DMS153 (cell line): ENCODE measurements at regions not wholly inside any gene's neighbourhood (a gene's known extent, or its start where the extent isn't known, plus 50 kb on each side); places are given as distances from the start of the nearest gene placed in this dataset.

ENCODE experiments used
- DNase-seq: peaks from one replicate; lab custom pipeline; 2025; lab: John Stamatoyannopoulos, UW

DNA sequence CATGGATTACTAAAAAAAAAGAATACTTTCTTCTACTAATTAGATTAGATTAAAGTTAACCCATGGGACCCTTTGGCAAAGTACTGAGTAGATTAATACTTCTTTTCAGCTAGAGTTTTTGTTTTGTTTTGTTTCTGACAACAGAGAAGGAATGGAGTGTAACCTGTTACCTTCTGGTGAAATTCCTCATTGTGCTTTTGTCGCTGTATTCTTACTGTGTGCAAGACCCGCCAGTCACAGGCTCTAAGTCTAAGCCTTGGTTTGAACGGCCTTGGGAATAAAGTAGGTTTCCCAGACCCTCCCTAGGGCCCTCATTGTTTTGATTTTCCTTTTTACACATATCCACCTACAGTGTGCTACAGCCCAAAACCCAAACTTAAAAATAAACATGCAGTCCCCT, 171.1 kb upstream of the IL12A start:
- DNase-seq = no peak

DNA sequence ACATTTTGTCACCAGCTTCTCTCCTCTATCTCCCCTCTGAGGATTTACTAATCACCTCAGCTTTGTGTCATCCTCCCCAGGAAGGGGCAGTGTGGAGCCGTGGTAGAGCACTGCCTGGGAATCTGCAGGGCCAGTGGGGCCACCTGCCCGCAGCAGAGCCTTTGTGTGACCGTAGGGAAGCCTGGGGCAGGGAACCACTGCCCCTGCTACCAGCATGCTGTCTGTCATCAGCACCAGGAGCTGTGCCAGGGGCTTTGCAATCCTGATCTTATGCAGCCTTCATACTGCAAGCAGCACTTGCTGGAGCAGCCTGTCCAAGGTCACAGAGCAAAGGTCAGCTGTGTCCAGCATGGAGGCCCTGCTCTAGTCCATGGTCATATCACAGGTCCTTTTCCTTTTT, 170.2 kb upstream of the IL12A start:
- no peak for DNase-seq

DNA sequence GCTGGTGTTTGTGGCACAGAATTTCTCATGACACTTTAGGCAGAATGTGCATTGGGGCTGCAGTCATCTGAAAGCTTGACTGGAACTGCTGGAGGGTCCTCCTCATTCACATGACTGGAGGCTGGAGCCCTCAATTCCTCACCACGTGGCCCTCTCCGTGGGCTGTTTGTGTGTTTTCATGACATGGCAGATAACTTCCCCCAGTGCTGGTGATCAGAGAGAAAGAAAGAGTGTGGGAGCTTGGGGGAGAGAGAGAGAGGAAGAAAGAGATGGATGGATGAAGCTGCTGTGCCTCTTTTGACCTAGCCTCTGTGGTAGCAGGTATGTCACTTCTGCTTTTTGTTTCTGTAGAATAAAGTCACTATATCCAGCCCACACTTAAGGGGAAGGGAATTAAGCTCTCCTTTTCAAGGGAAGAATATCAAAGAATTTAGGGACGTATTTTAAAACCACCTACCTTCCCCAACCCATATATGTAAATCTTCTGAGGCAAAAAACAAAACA, 169.6 kb upstream of the IL12A start:
- DNase-seq = no peak

DNA sequence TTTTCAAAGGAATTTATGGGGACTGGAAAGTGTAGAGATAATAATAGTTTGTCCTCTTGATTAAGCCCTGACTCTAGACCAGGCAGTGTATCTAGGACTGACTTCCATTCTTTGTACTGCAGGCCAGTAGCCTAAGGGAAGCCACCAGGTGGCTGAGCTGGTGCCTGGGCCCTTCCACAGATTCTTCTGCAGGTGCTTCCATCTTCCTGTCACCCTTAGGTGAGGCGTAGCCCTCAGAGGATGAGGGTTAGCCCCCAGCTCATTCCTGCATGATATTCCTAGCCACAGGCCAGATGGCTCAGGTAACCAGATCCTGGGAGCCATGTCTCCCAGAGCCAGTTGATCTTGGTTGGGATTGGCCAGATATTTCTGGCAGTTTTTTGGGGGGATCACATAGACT, 169.0 kb upstream of the IL12A start:
- DNase-seq = no peak

DNA sequence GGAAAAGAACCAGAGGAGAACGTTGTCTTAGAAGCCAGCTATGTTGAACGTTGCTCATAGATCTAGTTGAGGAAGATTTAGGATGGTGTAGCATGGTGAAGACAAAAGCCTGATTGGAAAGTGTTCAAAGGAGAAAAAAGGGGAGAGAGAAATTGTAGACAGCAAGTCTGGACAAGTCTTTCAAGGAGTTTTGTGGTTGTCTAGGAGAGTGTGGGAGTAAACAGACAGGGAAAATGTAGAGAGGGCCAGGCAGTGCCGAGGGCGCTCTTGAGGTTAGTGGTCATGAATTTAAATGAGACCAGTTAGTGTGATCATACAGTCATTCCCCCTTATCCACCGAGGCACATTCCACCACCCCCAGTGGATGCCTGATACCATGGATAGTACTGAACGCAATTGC, 167.5 kb upstream of the IL12A start:
- DNase-seq = no peak

DNA sequence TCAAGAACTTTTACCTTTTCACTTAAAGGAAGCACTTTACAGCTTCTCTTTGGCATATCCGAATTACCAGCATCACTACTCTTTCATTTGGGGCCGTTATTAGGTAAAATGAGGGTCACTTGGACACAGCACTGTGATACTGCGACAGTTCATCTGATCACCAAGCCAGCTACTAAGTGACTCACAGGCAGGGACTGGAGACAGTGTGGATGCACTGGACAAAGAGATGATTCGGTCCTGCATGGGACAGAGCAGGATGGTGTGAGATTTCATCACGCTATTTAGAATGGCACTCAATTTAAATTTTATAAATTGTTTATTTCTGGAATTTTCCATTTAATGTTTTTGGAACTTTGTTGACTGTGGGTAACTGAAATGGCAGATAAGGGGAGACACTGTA, 166.9 kb upstream of the IL12A start:
- no peak for DNase-seq

DNA sequence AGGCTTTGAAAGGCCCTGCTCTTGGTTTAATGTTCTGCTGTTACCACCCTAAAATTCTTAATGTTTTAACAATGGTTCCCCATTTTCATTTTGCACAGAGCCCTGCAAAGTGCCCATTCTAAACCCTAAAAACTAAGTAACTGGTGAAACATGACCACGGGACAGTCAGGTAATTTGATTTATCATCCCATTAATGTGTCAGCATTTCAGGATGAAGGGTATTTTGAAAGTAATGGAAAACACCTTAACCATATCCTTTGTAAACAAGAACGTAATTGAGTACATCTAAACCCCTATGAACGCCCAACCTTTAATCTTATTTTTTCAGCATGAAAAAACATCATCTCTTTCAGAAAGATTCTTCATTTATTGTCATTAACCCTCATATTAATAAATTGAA, 164.9 kb upstream of the IL12A start:
- DNase-seq = no peak

DNA sequence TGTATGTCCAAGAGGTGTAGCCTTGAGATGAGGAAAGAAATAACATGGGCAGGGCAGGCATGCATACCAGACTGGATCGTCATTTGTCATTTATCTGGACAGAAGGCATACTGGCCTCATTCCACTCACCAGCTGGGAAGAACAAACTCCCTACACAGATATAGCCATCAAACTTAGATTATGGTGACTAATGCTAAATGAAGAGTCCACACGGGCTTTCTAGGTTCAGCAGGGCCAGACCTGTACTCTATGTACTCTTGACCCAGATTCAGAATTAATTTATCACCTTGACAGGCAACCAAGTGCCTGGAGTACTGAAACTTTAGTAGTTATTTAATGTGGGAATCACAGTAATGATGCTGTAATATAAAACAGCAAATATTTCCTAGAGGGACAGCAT, 164.3 kb upstream of the IL12A start:
- DNase-seq = no peak

DNA sequence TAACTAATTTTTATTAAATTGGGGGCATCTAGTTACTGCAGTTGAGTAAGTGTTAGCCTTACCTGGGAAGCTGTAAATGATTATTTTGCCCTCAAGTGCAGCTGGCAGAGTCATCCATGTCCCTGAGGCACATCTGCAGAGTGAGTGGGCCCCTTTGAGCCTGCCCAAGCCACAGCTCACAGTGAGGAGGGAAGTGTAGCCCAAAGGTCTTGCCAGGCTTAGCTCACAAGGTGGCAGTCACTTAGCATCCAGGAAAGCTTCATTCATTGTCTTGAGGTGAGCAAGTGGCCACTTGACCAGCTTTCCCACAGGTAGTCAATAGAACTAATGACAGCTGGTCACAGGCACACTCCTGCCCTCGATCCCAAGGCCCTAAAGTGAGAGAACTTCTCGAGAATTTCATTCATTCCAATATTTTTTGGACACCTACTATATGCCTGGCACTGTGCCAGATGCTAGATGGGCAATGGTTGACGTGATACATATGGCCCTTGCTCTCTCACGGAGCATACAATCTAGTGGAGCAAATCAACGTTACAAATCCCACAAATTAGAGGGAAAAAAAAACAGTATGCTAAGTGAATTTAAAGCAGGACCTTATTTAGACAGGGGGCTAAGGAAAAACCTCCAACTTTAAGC, 163.3 kb upstream of the IL12A start:
- no peak for DNase-seq

DNA sequence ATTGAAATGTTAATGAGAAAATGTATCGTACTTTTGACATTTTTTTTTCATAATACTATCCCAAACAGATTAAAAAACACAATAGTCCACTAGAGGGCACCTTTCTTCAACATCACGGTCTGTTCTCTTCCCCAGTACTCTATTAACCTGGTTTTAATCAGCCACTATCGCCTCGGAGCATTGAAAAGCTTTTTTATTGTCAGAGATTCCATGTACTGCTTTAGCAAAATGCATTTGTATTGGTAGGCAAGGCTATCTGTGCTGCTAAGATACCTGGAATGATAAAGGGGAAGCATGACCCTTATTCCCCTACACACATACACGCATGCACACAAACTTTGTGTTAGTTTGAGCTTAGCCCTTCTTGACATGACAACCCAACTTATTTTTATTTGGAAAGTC, 160.1 kb upstream of the IL12A start:
- peak; percentile 58 for DNase-seq

DNA sequence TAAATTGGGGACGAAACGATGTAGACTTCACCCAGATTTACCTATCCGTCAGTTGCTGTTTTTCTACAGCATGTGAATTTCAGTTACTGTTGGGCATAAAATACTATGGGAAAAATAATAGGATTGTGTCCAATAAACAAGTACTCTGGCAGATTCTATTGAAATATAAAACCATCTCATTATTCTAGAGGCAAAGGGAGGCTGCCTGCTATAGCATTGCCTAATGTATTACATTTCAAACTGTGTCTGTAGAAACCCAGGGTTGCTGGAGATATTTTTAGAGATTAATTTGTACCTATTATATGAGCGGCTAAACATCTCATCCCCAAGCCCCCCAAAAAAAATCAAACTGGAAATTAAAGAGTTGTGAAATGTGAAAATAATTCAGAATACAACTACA, 159.6 kb upstream of the IL12A start:
- no peak for DNase-seq

DNA sequence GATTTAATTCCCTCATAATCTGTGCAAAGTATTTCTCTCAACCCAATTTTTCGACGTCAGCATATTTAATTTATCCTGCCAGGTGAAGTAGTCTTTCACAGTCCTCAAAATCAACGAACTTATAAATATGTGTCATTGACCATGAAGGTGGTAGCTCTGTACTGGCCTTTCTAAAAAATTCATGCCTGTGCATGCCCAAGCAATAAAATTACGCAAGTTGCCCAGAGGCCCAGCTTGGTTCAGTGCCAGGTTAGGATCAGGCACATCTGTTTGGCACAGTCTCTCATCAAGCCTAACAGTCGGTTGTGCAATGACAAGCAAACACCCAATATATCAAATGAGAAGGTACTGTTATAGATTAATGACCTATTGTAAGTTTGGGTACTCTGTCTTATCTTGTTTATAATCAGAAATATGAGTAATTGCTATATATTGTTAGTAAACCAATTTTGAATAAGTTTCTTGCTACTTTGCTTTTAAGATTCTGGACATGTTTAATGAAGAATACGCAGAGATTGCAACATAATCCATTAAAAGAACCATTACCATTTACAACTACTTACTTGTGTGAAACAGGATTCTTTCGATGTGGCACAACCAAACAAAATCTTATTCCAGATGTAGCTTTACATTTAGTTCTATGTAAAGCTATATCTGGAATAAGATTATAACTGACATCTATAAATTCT, 159.0 kb upstream of the IL12A start:
- peak; percentile 89 for DNase-seq

DNA sequence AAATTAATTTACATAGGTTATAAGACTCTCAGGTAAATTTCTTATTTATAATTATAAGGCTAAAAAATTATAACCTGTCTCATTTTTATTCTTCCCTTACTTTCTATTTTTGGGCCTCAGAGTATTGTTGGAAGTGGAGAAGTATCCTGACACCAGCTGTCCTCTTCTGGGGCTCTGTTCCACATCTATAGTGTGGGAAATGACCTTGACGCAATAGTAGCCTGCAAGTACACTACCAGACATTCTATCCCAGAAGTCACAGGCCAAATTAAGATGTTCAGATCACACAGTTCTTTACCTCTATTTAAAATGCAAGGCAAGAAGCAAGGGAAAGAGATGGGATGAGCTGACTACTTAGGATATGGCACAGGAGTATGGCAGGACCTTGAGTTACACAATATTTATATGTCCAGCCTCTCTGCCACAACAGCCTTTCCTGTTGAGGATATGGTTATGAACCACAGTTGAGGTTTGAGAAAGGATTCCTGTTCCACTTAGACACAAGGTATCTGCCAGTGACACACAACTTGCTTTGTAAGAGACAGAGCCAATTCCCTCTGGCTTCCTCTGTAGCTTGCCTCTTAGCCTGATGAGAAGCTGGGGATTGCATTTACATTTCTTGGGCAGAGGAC, 158.0 kb upstream of the IL12A start:
- DNase-seq = no peak

DNA sequence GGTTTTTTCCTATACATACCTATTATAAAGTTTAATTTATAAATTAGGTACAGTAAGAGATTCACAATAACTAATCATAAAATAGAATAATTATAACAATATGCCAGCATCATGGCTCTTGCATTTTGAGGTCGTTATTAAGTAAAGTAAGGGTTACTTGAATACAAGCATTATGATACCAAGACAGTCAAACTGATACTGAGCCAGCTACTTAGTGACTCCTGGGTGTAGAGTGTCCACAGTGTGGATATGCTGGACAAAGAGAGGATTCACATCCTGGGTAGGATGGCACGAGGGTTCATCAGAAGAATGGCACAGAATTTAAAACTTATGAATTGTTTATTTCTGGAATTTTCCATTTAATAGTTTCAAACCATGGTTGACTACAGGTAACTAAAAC, 157.2 kb upstream of the IL12A start:
- DNase-seq = no peak

DNA sequence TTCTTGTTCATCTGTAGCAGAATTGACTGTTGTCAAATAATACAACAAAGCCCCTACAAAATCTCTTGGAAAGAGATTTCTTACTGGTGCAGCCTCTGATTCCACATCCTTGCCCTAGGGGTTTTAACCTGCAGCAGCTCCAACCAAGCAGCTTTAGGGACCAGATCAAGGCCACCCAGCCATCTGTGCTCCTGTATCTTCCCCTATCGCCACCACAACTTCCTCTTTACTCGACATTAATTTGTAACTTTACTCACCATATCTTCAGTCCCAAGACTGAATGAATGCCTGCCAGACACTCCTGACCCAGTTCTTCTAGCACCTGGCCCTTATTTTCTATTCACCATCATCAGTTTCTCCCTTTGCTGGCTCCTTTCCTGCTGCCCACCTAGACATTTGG, 156.6 kb upstream of the IL12A start:
- DNase-seq = no peak

DNA sequence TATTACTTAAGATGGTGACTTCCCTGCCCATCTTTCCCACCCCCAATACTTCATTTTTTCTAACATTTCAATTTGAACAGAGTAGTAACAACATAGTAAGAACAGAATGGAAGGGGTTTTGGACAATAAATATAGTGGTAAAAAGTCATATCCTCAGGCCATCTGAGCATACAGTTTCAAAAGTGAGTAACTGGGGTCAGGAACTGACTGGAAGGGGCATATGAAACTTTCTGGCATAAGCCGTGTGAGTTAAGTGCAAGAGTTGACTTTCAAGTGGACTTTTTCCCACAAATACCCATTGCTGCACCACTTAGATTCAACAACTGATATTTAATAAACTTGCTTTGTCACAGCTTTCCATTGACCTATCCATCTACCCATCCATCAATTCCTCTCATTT, 153.5 kb upstream of the IL12A start:
- DNase-seq = no peak

DNA sequence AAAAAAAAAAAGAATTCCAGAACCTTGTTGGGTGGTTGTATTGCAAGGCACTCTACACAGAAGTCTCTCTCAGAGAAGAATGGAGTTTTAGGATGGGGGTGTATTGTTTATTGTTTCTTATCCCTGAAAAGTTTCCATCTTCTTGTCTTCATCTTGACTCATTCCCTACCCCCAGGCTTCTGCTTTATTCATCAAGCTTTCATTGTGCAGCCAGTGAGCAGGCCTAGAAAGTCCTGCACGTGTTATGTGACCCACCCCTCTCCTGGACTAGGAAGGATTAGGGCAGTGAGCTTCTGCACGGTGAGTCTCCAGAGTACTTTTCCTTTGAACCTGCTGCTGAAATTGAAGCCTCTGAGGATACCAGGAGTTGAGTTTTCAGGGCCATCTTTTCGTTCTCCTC, 150.9 kb upstream of the IL12A start:
- DNase-seq = no peak

DNA sequence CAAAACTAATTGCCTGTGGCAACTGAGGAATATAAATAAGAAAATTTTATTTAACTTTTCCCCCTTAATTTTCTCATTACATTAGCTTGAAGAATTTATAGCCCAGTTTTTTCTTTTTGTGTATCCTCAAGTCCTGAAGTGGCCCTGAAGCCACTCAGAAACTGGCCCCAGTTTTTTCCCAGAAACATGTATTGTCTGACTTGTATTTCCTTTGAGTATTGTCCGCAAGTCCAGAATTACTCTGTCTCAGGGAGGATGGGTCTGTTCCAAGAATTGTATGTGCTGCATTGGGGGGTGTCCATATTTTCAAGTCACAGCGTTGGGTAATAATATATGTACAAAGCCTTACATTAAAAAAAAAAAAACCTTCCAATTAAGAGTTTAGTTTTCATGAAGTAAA, 149.7 kb upstream of the IL12A start:
- no peak for DNase-seq

DNA sequence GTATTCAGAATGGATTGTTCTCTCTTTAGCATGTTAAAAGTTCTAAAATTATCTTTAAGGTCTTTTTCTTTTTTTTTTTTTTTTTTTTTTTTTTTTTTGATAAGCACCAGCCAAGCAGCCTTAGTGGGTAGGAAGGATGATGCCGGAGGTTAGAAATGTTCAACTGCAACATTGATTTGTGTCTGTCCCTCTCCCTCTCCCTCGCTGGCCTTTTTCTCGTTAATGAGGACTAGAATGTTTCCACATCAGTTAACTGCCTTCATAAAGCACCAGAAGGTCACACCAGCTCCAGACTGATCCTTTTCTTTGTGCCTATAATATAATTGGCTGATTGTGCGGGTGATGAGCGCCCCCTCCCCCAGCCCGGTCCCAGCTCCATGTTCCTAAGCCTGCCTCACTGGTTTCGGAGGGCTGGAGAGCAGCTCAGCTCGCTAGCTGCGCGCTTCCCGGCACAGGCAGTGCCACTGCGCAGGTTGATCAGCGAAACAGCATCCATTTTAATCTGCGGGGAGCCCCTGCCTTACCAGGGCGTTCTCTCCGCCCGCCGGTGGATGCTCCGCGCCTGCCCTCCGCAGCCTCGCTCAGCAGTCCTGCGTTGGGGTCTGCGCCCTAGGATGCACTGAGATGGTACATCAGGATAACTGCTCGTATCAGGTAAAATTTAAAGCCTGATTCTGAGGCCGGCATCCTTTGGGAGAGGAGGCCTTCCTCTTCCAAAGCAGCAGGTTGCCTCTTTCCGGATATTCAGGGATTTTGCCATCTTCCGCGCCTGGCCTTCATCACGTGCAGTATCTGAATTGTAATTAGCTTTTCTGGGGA, 148.9 kb upstream of the IL12A start, which contains the start of gene SCHIP1:
SCHIP1 (plus strand) TSS at position 301 of the 819 bp plus-strand sequence.
- peak; percentile 84 for DNase-seq

DNA sequence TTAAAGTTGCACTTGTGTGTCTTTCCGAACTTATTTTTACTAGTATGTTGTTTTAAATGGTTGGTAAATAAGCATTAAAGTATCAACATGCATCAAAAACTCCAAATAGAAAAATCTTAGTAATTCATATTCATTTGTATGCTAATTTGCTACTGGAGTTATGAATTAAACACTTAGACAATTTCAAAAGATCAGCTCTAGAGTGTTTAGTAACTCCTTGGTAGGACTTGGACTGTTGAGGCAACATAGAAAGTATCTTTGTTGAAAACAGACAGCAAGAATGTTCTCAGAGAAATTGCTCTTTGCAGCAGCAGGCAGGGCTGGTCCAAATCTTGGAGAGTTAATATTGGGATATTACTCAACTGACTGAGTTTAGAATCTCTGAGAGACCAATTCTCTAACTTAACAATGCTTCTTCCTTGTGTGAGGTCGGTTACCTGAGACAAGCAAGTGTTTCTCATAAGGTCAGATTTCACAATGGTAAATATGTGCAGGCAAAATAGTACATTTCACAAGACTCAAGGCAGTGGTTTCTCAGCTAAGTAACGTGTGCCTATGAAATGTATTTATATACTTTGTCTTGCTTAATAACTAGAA, 147.8 kb upstream of the IL12A start:
- DNase-seq = no peak

DNA sequence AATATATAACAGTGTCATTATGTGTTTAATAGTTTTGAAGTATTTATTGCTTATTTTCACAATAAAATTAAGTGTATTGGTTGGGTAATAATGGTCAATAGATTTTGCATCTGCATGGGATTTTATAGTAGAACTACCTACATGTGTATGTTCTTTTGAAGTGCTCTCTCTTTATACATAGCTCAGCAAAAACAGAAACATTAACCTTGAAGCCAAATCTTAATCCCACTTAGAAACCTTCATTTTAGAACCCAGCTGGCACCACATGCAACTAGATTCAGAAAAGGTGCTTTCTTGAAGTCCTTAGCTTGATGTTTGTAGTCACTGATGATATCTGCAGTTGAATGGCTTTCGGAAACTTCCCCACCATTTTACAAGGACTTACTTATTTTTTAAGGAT, 146.9 kb upstream of the IL12A start:
- DNase-seq = no peak
